ENCODE measurements at regions not wholly inside any gene's neighbourhood (a gene's known extent, or its start where the extent isn't known, plus 50 kb on each side); places are given as distances from the start of the nearest gene placed in this dataset.

GRCh38 chr12:76622351-76622750 lies 62.8 kb upstream of the OSBPL8 start:
- H3K27ac Mint-ChIP-seq (ENCODE audit: unreplicated experiment): no peak overlapping the region
- CTCF ChIA-PET: interaction anchor here (1.3 to 2.1 kb wide), 4 partner anchors 141 to 388 kb away, joined by 3 to 17 read pairs (median 6); no protein-coding TSS in a partner anchor
- no peak for DNase-seq
- no peaks in the 10 kb centered on the region for H3K9me3 Mint-ChIP-seq (ENCODE audit: low read depth, unreplicated experiment)
- H3K4me1 Mint-ChIP-seq (ENCODE audit: low read depth, unreplicated experiment): peaks cover 7% of the 10 kb centered on the region
- H3K27me3 Mint-ChIP-seq (ENCODE audit: unreplicated experiment): no peaks in the 10 kb centered on the region
- no peak for TF ChIP-seq CTCF (IDR thresholded peaks at IDR 0.05; ENCODE audit: unreplicated experiment)
- no TSS peak for BruUV-seq (replicated peaks)
- H3K4me3 Mint-ChIP-seq (ENCODE audit: low read depth, unreplicated experiment): no peak overlapping the region
- intact Hi-C loops (cut with micrococcal nuclease; ENCODE audit: unreplicated experiment): no loop called here
- H3K36me3 Mint-ChIP-seq (ENCODE audit: insufficient read depth, unreplicated experiment): no peaks in the 10 kb centered on the region

- Mint-ChIP-seq H3K4me1 (ENCODE audit: low read depth, unreplicated experiment) (peaks cover 7% of the 10 kb centered on the region), H3K36me3 (ENCODE audit: insufficient read depth, unreplicated experiment) (no peaks in the 10 kb centered on the region), H3K9me3 (ENCODE audit: low read depth, unreplicated experiment) (no peaks in the 10 kb centered on the region), H3K27ac (ENCODE audit: unreplicated experiment) (no peak overlapping the region), H3K27me3 (ENCODE audit: unreplicated experiment) (no peaks in the 10 kb centered on the region), H3K4me3 (ENCODE audit: low read depth, unreplicated experiment) (no peak overlapping the region)
- BruUV-seq (replicated peaks): no TSS peak
- no peak for DNase-seq
- TF ChIP-seq CTCF (IDR thresholded peaks at IDR 0.05; ENCODE audit: unreplicated experiment): no peak
- CTCF ChIA-PET: interaction anchor here (1.8 to 2.1 kb wide), 2 partner anchors 167 to 388 kb away, joined by 9 to 17 read pairs; no protein-coding TSS in a partner anchor
- intact Hi-C loops (cut with micrococcal nuclease; ENCODE audit: unreplicated experiment): no loop called here
Observed at GRCh38 chr12:76622915-76623314, 63.3 kb upstream of the OSBPL8 start.

DNA sequence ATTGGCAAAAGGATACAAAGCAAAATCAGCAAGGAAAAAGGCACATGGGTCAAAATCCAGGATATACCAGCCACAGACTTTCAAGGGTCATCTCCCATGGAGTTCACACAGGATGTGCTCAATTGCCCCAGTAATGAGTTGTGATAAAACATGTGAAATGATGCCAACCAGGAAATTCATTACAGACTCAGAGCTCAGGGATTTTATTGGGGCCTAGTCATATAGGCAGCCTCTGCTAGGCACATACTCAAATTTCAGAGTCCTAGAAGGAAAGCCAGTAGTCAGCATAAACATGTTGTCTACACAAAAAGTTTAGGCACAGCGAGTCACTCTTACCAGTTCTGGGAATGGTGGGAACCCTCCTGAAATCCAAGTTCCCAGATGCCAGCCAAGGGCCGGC lies 64.4 kb upstream of the OSBPL8 start:
- CTCF ChIA-PET: no interaction called here
- no peak for DNase-seq
- Mint-ChIP-seq H3K4me3 (ENCODE audit: low read depth, unreplicated experiment) (no peak overlapping the region), H3K27ac (ENCODE audit: unreplicated experiment) (no peak overlapping the region), H3K4me1 (ENCODE audit: low read depth, unreplicated experiment) (peaks cover 7% of the 10 kb centered on the region), H3K27me3 (ENCODE audit: unreplicated experiment) (no peaks in the 10 kb centered on the region), H3K36me3 (ENCODE audit: insufficient read depth, unreplicated experiment) (no peaks in the 10 kb centered on the region), H3K9me3 (ENCODE audit: low read depth, unreplicated experiment) (no peaks in the 10 kb centered on the region)
- BruUV-seq (replicated peaks): no TSS peak
- intact Hi-C loops (cut with micrococcal nuclease; ENCODE audit: unreplicated experiment): no loop called here
- no peak for TF ChIP-seq CTCF (IDR thresholded peaks at IDR 0.05; ENCODE audit: unreplicated experiment)

- no peak for DNase-seq
- Mint-ChIP-seq H3K4me1 (ENCODE audit: low read depth, unreplicated experiment) (no peaks in the 10 kb centered on the region), H3K27me3 (ENCODE audit: unreplicated experiment) (no peaks in the 10 kb centered on the region), H3K9me3 (ENCODE audit: low read depth, unreplicated experiment) (no peaks in the 10 kb centered on the region), H3K27ac (ENCODE audit: unreplicated experiment) (no peak overlapping the region), H3K4me3 (ENCODE audit: low read depth, unreplicated experiment) (no peak overlapping the region), H3K36me3 (ENCODE audit: insufficient read depth, unreplicated experiment) (no peaks in the 10 kb centered on the region)
- CTCF ChIA-PET: no interaction called here
- BruUV-seq (replicated peaks): no TSS peak
- no peak for TF ChIP-seq CTCF (IDR thresholded peaks at IDR 0.05; ENCODE audit: unreplicated experiment)
- intact Hi-C loops (cut with micrococcal nuclease; ENCODE audit: unreplicated experiment): no loop called here
Observed at GRCh38 chr12:76627346-76628135, 68.0 kb upstream of the OSBPL8 start.

All from Calu3 (cell line).